Upper lobe of left lung (tissue), 4 donors: ENCODE measurements at regions not wholly inside any gene's neighbourhood (a gene's known extent, or its start where the extent isn't known, plus 50 kb on each side); places are given as distances from the start of the nearest gene placed in this dataset.

Experiments used
- CTCF ChIP-seq, 6 experiments: fragments of 450-650 bp in 4 of 6; fragments of 200-600 bp in 2 of 6; sonication (generic) in 2 of 6; IDR thresholded peaks; one replicate each; pipeline ENCODE4 v1.5.1; 2016 to 2019; ENCODE audit warnings: antibody characterized with exemption in 6 of 6
- POLR2A ChIP-seq, 4 donors: fragments of 450-650 bp; IDR thresholded peaks; one replicate each; pipeline ENCODE4 v1.5.1; 2016 to 2017; ENCODE audit warnings: antibody characterized with exemption in 4 of 4, mild to moderate bottlenecking in 2 of 4
- POLR2AphosphoS5 ChIP-seq, 2 donors: sonication (generic); formaldehyde crosslinking; IDR thresholded peaks; one replicate each; pipeline ENCODE4 v1.5.1; 2017; ENCODE audit warnings: antibody characterized with exemption in 2 of 2

- TF ChIP-seq CTCF (IDR thresholded peaks at IDR 0.05), result no peak
- TF ChIP-seq POLR2A (IDR thresholded peaks at IDR 0.05), result no peak
- TF ChIP-seq POLR2AphosphoS5 (IDR thresholded peaks at IDR 0.05), result no peak
Measured at GRCh38 chr4:132026816-132027215, 1122.3 kb upstream of the PCDH10 start.
